ENCODE measurements at regions not wholly inside any gene's neighbourhood (a gene's known extent, or its start where the extent isn't known, plus 50 kb on each side); places are given as distances from the start of the nearest gene placed in this dataset.
"Not testable (repeated sequence)": the region's sequence is repeated elsewhere in the genome, so short reads cannot be mapped to it uniquely, and the experiment has no call there.

DNA sequence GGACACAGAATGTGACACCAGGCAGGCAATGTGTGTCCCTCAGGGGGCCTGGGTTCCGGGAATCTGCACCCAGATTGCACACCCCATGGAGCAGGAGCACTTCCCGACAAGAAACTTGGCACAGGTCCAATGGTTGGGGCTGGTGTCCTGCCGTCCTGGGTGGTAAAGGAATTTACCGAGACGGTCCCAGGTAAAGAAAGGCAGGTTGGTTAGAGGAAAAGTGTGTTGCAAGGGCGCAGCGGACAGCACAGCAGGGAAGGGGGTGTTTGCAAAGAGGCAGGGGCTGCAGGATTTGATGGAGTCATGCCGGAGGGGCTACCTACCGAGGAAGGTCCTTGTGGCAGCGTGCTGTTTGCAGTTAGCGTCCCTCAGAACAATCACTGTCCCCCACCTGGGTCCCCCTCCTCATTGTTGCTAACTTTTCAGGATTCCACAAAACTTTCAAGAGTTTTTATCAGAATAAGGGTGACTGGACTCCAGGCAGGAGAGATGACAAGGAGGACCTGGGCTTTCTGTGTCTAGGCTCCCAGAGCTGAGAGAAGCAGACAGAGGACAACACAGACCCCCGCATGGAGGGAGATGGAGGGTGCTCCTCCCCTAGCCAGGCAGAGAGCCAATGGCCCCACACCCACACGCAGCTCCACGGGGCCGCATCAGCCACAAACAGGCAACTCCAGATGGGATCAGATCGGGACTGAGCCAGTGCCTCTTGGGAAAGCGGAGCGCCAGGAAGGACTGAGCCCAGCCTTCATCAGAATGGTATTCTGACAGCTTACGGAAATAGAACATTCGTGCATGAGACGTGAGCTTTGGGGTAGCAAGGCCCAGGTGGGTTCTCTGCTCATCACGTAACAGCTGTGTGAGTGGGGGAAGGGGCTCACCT, 1423.9 kb downstream of the BRD1 start:
- no peak overlapping the region for H3K4me3 ChIP-seq (ENCODE audit: insufficient read depth, low read length, poor library complexity, severe bottlenecking)
- no peaks in the 10 kb centered on the region for H4K20me1 ChIP-seq (ENCODE audit: low read depth, low read length)
- no peaks in the 10 kb centered on the region for H3K9me3 ChIP-seq (ENCODE audit: insufficient read depth, low read length)
- no peaks in the 10 kb centered on the region for H3K79me2 ChIP-seq (ENCODE audit: insufficient read depth, low read length)
- H3F3A ChIP-seq (ENCODE audit: insufficient read depth), result no peaks in the 10 kb centered on the region
- no peak overlapping the region for H2AFZ ChIP-seq (ENCODE audit: low read depth, low read length, severe bottlenecking)
- H3K9ac ChIP-seq (ENCODE audit: low read length), result no peak overlapping the region
- H3K9me2 ChIP-seq (replicated peaks; ENCODE audit: insufficient read depth, low read length), result no peaks in the 10 kb centered on the region
- no peak for TF ChIP-seq EZH2phosphoT487 (conservative IDR thresholded peaks at IDR 0.05; ENCODE audit: low read length)
- TF ChIP-seq, protein P1, sequence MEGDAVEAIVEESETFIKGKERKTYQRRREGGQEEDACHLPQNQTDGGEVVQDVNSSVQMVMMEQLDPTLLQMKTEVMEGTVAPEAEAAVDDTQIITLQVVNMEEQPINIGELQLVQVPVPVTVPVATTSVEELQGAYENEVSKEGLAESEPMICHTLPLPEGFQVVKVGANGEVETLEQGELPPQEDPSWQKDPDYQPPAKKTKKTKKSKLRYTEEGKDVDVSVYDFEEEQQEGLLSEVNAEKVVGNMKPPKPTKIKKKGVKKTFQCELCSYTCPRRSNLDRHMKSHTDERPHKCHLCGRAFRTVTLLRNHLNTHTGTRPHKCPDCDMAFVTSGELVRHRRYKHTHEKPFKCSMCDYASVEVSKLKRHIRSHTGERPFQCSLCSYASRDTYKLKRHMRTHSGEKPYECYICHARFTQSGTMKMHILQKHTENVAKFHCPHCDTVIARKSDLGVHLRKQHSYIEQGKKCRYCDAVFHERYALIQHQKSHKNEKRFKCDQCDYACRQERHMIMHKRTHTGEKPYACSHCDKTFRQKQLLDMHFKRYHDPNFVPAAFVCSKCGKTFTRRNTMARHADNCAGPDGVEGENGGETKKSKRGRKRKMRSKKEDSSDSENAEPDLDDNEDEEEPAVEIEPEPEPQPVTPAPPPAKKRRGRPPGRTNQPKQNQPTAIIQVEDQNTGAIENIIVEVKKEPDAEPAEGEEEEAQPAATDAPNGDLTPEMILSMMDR (IDR thresholded peaks at IDR 0.05; ENCODE audit: insufficient read depth, low read length, poor library complexity, severe bottlenecking), result no peak
- no peak overlapping the region for H3K27ac ChIP-seq (ENCODE audit: low read depth, low read length)
- no peaks in the 10 kb centered on the region for H3K27me3 ChIP-seq (ENCODE audit: low read length)
- H3K4me2 ChIP-seq (ENCODE audit: low read depth, low read length, poor library complexity, severe bottlenecking), result no peak overlapping the region
- H3K36me3 ChIP-seq (ENCODE audit: low read length), result no peaks in the 10 kb centered on the region

DNA sequence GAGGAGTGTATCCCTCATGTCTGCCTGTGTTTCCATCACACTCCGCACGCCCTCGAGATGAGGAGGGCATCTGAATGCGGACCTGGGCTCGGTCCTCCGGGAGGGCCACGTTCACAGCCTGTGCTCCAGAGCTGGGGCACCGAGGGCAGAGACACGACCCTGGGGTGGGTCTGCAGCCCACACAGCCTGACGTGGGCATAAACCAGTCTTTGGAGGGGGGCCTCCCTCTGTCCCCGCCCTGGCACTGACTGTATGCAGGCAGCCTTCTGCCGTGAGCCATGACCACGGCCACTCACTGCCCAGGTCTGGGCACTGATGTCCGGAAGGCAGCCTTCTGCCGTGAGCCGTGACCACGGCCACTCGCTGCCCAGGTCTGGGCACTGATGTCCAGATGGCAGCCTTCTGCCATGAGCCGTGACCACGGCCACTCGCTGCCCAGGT, 1425.1 kb downstream of the BRD1 start:
- Histone ChIP-seq H3K9ac (ENCODE audit: low read length) (no peak overlapping the region), H3K4me3 (ENCODE audit: insufficient read depth, low read length, poor library complexity, severe bottlenecking) (no peak overlapping the region), H4K20me1 (ENCODE audit: low read depth, low read length) (no peaks in the 10 kb centered on the region), H3K27ac (ENCODE audit: low read depth, low read length) (no peak overlapping the region), H3K79me2 (ENCODE audit: insufficient read depth, low read length) (no peaks in the 10 kb centered on the region), H3K36me3 (ENCODE audit: low read length) (no peaks in the 10 kb centered on the region), H3K9me3 (ENCODE audit: insufficient read depth, low read length) (no peaks in the 10 kb centered on the region), H2AFZ (ENCODE audit: low read depth, low read length, severe bottlenecking) (no peak overlapping the region), H3K27me3 (ENCODE audit: low read length) (no peaks in the 10 kb centered on the region), H3K9me2 (replicated peaks; ENCODE audit: insufficient read depth, low read length) (no peaks in the 10 kb centered on the region), H3K4me2 (ENCODE audit: low read depth, low read length, poor library complexity, severe bottlenecking) (no peak overlapping the region), H3F3A (ENCODE audit: insufficient read depth) (no peaks in the 10 kb centered on the region)
- TF ChIP-seq EZH2phosphoT487 (conservative IDR thresholded peaks at IDR 0.05; ENCODE audit: low read length), result no peak
- TF ChIP-seq, protein P1 (IDR thresholded peaks at IDR 0.05; ENCODE audit: insufficient read depth, low read length, poor library complexity, severe bottlenecking), result no peak

DNA sequence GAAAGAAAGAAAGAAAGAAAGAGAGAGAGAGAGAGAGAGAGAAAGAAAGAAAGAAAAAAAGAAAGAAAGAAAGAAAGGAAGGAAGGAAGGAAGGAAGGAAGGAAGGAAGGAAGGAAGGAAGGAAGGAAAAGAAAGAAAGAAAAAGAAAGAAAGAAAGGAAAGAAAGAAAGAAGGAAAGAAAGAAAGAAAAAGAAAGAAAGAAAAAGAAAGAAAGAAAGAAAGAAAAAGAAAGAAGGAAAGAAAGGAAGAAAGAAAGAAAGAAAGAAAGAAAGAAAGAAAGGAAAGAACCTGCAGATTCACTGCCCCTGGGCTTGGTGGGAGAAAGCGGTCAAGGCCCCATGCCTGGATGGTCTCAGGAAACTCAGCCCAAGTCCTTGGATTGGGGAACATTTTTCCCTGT, 1426.2 kb downstream of the BRD1 start:
- H3K9ac ChIP-seq (ENCODE audit: low read length); H2AFZ ChIP-seq (ENCODE audit: low read depth, low read length, severe bottlenecking); H3F3A ChIP-seq (ENCODE audit: insufficient read depth); H3K9me2 ChIP-seq (replicated peaks; ENCODE audit: insufficient read depth, low read length); H3K4me3 ChIP-seq (ENCODE audit: insufficient read depth, low read length, poor library complexity, severe bottlenecking); H3K79me2 ChIP-seq (ENCODE audit: insufficient read depth, low read length); H3K36me3 ChIP-seq (ENCODE audit: low read length); H3K27ac ChIP-seq (ENCODE audit: low read depth, low read length); H3K4me2 ChIP-seq (ENCODE audit: low read depth, low read length, poor library complexity, severe bottlenecking); H3K9me3 ChIP-seq (ENCODE audit: insufficient read depth, low read length); H3K27me3 ChIP-seq (ENCODE audit: low read length); H4K20me1 ChIP-seq (ENCODE audit: low read depth, low read length): not testable (repeated sequence)

DNA sequence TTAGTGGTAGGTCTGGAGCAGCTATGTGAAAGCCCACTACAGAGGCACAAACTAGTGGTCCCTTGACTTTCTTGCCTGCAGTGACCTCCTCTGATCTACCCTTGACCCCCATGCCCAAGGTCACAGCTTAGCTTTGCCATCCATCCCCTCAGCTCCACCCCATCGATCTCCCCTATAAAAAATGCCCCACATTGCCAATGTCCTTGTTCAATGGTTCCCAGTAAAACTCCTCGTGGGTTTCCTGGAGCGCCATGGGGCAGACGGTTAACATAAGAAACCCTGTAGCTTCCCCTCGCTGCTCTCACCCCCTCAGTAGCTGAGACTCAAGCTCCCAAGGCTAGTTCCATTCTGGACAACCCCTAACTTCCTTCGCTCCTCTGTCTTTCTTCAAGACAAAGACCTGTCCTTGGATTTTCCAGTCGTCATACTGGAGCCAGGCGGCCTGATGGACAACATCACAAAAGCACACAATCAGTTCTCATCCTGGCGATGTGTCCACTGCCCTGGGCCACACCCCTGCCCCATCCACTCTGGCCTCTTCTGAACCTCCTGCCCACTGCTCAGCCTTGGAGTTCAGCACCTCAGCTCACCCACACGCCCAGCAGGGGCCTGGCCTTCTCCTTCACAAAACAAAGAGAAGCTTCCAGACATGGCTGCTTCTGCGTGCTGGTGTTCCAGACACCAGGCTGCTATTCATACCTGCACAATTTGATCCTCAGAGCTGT, 1429.3 kb downstream of the BRD1 start:
- no peaks in the 10 kb centered on the region for H3K9me2 ChIP-seq (replicated peaks; ENCODE audit: insufficient read depth, low read length)
- H3K9ac ChIP-seq (ENCODE audit: low read length), result no peak overlapping the region
- no peaks in the 10 kb centered on the region for H3K36me3 ChIP-seq (ENCODE audit: low read length)
- H3K27me3 ChIP-seq (ENCODE audit: low read length), result no peaks in the 10 kb centered on the region
- no peaks in the 10 kb centered on the region for H3K9me3 ChIP-seq (ENCODE audit: insufficient read depth, low read length)
- H3K4me2 ChIP-seq (ENCODE audit: low read depth, low read length, poor library complexity, severe bottlenecking), result no peak overlapping the region
- no peak overlapping the region for H2AFZ ChIP-seq (ENCODE audit: low read depth, low read length, severe bottlenecking)
- TF ChIP-seq EZH2phosphoT487 (conservative IDR thresholded peaks at IDR 0.05; ENCODE audit: low read length), result no peak
- TF ChIP-seq, protein P1 (IDR thresholded peaks at IDR 0.05; ENCODE audit: insufficient read depth, low read length, poor library complexity, severe bottlenecking), result no peak
- H3K79me2 ChIP-seq (ENCODE audit: insufficient read depth, low read length), result no peaks in the 10 kb centered on the region
- H3F3A ChIP-seq (ENCODE audit: insufficient read depth), result no peaks in the 10 kb centered on the region
- no peak overlapping the region for H3K27ac ChIP-seq (ENCODE audit: low read depth, low read length)
- no peaks in the 10 kb centered on the region for H4K20me1 ChIP-seq (ENCODE audit: low read depth, low read length)
- no peak overlapping the region for H3K4me3 ChIP-seq (ENCODE audit: insufficient read depth, low read length, poor library complexity, severe bottlenecking)
